DND-41 (cell line): ENCODE measurements at regions not wholly inside any gene's neighbourhood (a gene's known extent, or its start where the extent isn't known, plus 50 kb on each side); places are given as distances from the start of the nearest gene placed in this dataset.

Source experiments
- ATAC-seq: fragments of 200-7000 bp; cut with Tn5 transposase; 3 replicates; pipeline ENCODE4 v1.9.1; 2021; ENCODE audit warnings: low read depth; ENCODE audit not compliant: insufficient read depth
- DNase-seq: peaks from one replicate; pipeline ENCODE4 v3.0.0-alpha.2; 2020
- H2AFZ ChIP-seq: 2 replicates; pipeline ENCODE4 v1.6.0; 2012; ENCODE audit warnings: low read depth, low read length
- H3K27ac ChIP-seq: 2 replicates; pipeline ENCODE4 v1.5.1; 2012; ENCODE audit warnings: low read length, inconsistent platforms
- H3K27me3 ChIP-seq: fragments of 200-600 bp; sonication (generic); 2 replicates; pipeline ENCODE4 v1.6.0; 2012; ENCODE audit warnings: low read length, mild to moderate bottlenecking, inconsistent platforms; ENCODE audit not compliant: insufficient read depth, poor library complexity
- H3K36me3 ChIP-seq: 2 replicates; pipeline ENCODE4 v1.5.1; 2012; ENCODE audit warnings: low read length, inconsistent platforms; ENCODE audit not compliant: insufficient read depth
- H3K4me1 ChIP-seq: 2 replicates; pipeline ENCODE4 v1.5.1; 2012; ENCODE audit warnings: mild to moderate bottlenecking, low read length; ENCODE audit not compliant: insufficient read depth
- H3K4me2 ChIP-seq: 2 replicates; pipeline ENCODE4 v1.6.0; 2012; ENCODE audit warnings: mild to moderate bottlenecking, moderate library complexity, low read length, inconsistent platforms; ENCODE audit not compliant: insufficient read depth
- H3K4me3 ChIP-seq, 2 experiments: fragments of 200-600 bp in 1 of 2; shearing (Covaris generic) in 1 of 2; 2 replicates each; pipeline ENCODE4 v1.5.1; 2012 to 2016; ENCODE audit warnings: inconsistent platforms in 2 of 2, low read length in 2 of 2, mild to moderate bottlenecking in 2 of 2, low read depth in 1 of 2, moderate library complexity in 1 of 2
- H3K79me2 ChIP-seq: 2 replicates; pipeline ENCODE4 v1.6.0; 2012; ENCODE audit warnings: low read length, inconsistent platforms; ENCODE audit not compliant: insufficient read depth
- H3K9ac ChIP-seq: 2 replicates; pipeline ENCODE4 v1.6.0; 2012; ENCODE audit warnings: low read depth, mild to moderate bottlenecking, inconsistent platforms, low read length, moderate library complexity
- H3K9me3 ChIP-seq: 2 replicates; pipeline ENCODE4 v1.5.1; 2012; ENCODE audit warnings: low read length, moderate library complexity, mild to moderate bottlenecking, inconsistent platforms; ENCODE audit not compliant: insufficient read depth, severe bottlenecking
- H4K20me1 ChIP-seq: 2 replicates; pipeline ENCODE4 v1.6.0; 2012; ENCODE audit warnings: low read length; ENCODE audit not compliant: insufficient read depth
- CTCF ChIP-seq: IDR thresholded peaks from 2 replicates; pipeline ENCODE4 v1.5.1; 2012; ENCODE audit warnings: borderline replicate concordance, low read length, moderate library complexity, mild to moderate bottlenecking; ENCODE audit not compliant: poor library complexity, severe bottlenecking; ENCODE audit errors: extremely low read depth
- EZH2 ChIP-seq: IDR thresholded peaks from 3 replicates; pipeline ENCODE4 v1.6.1; 2012; ENCODE audit warnings: borderline replicate concordance, low read depth, mild to moderate bottlenecking, moderate library complexity, low read length, inconsistent platforms; ENCODE audit not compliant: severe bottlenecking

GRCh38 chr13:102956449-102956848 is 109.8 kb downstream of the SLC10A2 start:
- H3K4me2 ChIP-seq, result no peak overlapping the region
- H4K20me1 ChIP-seq, result no peaks in the 10 kb centered on the region
- no peaks in the 10 kb centered on the region for H3K9me3 ChIP-seq
- H3K36me3 ChIP-seq, result no peaks in the 10 kb centered on the region
- ATAC-seq (no peak), DNase-seq (no peak)
- no peaks in the 10 kb centered on the region for H3K79me2 ChIP-seq
- TF ChIP-seq CTCF, result no peak
- no peak for TF ChIP-seq EZH2
- peaks cover 15% of the 10 kb centered on the region for H3K27me3 ChIP-seq
- H3K4me3 ChIP-seq, result no peak overlapping the region
- no peaks in the 10 kb centered on the region for H3K4me1 ChIP-seq
- H3K9ac ChIP-seq, result no peak overlapping the region
- H3K27ac ChIP-seq, result no peak overlapping the region
- H2AFZ ChIP-seq, result no peak overlapping the region

- no peaks in the 10 kb centered on the region for H3K36me3 ChIP-seq
- H2AFZ ChIP-seq, result no peak overlapping the region
- H3K4me3 ChIP-seq, result no peak overlapping the region
- no peaks in the 10 kb centered on the region for H4K20me1 ChIP-seq
- H3K79me2 ChIP-seq, result no peaks in the 10 kb centered on the region
- peaks cover 13% of the 10 kb centered on the region for H3K27me3 ChIP-seq
- H3K4me2 ChIP-seq, result no peak overlapping the region
- H3K27ac ChIP-seq, result no peak overlapping the region
- no peaks in the 10 kb centered on the region for H3K9me3 ChIP-seq
- no peak overlapping the region for H3K9ac ChIP-seq
- no peak for DNase-seq
- no peak for TF ChIP-seq CTCF
- TF ChIP-seq EZH2, result no peak
- no peaks in the 10 kb centered on the region for H3K4me1 ChIP-seq
- no peak for ATAC-seq
These were observed 108.5 kb downstream of the ERCC5 start for GRCh38 chr13:102954350-102954749.

- Histone ChIP-seq H3K4me2 (no peak overlapping the region), H3K27ac (no peak overlapping the region), H4K20me1 (no peaks in the 10 kb centered on the region), H3K36me3 (no peaks in the 10 kb centered on the region), H3K27me3 (peaks cover 2% of the 10 kb centered on the region), H3K9ac (no peak overlapping the region), H3K4me1 (no peaks in the 10 kb centered on the region), H3K4me3 (no peak overlapping the region), H2AFZ (no peak overlapping the region), H3K79me2 (no peaks in the 10 kb centered on the region), H3K9me3 (no peaks in the 10 kb centered on the region)
- no peak for ATAC-seq
- no peak for DNase-seq
- no peak for TF ChIP-seq EZH2
- no peak for TF ChIP-seq CTCF
These were observed 106.0 kb downstream of the ERCC5 start for GRCh38 chr13:102951808-102952207.

DNA sequence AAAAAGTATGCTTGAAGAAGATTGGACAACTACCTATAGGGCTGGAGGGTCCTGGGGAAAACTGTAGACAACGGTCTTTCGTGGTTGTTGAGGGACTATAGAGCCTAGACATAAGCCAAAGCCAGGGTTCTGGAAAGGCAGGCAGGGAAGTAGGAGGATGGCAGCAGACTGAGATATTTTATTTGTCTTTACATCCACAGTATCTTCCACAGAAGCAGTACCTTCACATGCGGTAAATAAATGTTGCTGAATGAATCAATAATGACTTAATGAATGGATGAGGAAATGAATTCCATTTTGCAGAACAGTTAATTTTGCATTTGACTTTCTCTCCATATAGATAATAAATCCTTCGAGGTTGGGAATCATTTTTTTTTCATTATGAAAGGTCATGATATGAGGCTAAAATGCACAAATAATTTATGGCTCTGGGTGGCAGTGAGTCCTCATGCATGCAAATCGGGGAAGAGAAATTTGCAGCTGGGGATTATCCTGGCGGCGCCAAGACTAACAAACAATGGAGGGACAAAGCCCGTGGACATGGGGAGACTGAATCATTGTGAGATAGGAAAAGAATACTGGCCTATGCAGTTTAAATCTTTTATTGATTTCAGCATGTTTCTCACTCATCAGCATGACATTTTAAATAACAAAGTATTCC is 102.0 kb downstream of the ERCC5 start:
- no peak for DNase-seq
- H4K20me1 ChIP-seq, result no peaks in the 10 kb centered on the region
- no peaks in the 10 kb centered on the region for H3K9me3 ChIP-seq
- H3K4me2 ChIP-seq, result no peak overlapping the region
- ATAC-seq, result no peak
- no peak overlapping the region for H3K27ac ChIP-seq
- H2AFZ ChIP-seq, result no peak overlapping the region
- H3K4me3 ChIP-seq, result no peak overlapping the region
- H3K9ac ChIP-seq, result no peak overlapping the region
- H3K36me3 ChIP-seq, result no peaks in the 10 kb centered on the region
- TF ChIP-seq CTCF (no peak), EZH2 (no peak)
- peaks cover 2% of the 10 kb centered on the region for H3K27me3 ChIP-seq
- H3K79me2 ChIP-seq, result no peaks in the 10 kb centered on the region
- H3K4me1 ChIP-seq, result no peaks in the 10 kb centered on the region
